ENCODE measurements at regions not wholly inside any gene's neighbourhood (a gene's known extent, or its start where the extent isn't known, plus 50 kb on each side); places are given as distances from the start of the nearest gene placed in this dataset.

DNA sequence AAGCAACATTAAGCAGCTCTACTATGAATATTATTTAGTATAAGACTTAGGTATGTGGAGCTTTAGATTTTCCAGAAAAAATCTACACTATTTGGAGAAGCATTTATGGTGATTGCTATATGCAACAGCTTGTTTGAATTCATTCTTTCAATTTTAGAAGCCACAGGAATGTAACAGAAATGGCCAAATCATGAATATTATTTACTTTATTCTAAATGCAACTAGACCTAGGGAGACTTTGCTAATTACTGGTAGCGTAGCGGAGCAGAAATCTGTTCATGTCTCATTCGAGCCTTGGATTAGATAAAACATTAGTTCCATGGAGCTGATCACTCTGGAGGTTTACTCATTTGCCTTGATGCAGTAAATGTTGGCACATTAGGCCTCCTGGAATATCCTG, 290.2 kb downstream of the ZNF608 start:
- ChIA-PET POLR2A (no interaction called here), CTCF (no interaction called here)
- Histone ChIP-seq H3K27me3 (ENCODE audit: control insufficient read depth, insufficient read depth, low read length) (peaks cover 3% of the 10 kb centered on the region; the same call in 1 of the 2 replicates), H3K36me3 (ENCODE audit: control insufficient read depth, insufficient read depth, low read length) (no peaks in the 10 kb centered on the region), H3K4me3 (ENCODE audit: low read depth, low read length) (no peak overlapping the region)
- DNase-seq (ENCODE audit: low read depth): no peak
- TF ChIP-seq, protein P1, sequence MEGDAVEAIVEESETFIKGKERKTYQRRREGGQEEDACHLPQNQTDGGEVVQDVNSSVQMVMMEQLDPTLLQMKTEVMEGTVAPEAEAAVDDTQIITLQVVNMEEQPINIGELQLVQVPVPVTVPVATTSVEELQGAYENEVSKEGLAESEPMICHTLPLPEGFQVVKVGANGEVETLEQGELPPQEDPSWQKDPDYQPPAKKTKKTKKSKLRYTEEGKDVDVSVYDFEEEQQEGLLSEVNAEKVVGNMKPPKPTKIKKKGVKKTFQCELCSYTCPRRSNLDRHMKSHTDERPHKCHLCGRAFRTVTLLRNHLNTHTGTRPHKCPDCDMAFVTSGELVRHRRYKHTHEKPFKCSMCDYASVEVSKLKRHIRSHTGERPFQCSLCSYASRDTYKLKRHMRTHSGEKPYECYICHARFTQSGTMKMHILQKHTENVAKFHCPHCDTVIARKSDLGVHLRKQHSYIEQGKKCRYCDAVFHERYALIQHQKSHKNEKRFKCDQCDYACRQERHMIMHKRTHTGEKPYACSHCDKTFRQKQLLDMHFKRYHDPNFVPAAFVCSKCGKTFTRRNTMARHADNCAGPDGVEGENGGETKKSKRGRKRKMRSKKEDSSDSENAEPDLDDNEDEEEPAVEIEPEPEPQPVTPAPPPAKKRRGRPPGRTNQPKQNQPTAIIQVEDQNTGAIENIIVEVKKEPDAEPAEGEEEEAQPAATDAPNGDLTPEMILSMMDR (IDR thresholded peaks at IDR 0.05; ENCODE audit: insufficient read depth, low read depth, low read length): no peak

DNA sequence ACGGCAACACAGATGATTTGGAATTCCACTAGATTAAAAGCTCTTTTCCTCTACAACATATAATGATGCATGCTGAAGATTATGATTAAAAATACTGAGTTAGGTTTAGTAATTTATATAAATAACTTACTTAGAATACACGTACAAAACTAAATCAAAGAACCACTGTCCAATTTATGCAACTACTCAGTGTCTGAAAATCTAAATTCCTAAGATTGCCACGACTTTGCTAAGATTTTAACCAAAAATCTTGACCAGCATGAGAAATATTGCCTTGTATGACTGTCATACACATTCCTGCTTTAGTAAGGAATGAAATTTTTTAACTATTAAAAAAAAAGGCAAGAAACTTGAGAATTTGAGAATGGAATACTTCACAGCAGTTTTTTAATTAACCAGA, 292.4 kb downstream of the ZNF608 start:
- DNase-seq (ENCODE audit: low read depth): no peak
- Histone ChIP-seq H3K36me3 (ENCODE audit: control insufficient read depth, insufficient read depth, low read length) (no peaks in the 10 kb centered on the region), H3K27me3 (ENCODE audit: control insufficient read depth, insufficient read depth, low read length) (peaks cover 1% of the 10 kb centered on the region; the same call in 1 of the 2 replicates), H3K4me3 (ENCODE audit: low read depth, low read length) (no peak overlapping the region)
- POLR2A ChIA-PET: no interaction called here
- TF ChIP-seq, protein P1 (IDR thresholded peaks at IDR 0.05; ENCODE audit: insufficient read depth, low read depth, low read length): no peak
- CTCF ChIA-PET: no interaction called here

DNA sequence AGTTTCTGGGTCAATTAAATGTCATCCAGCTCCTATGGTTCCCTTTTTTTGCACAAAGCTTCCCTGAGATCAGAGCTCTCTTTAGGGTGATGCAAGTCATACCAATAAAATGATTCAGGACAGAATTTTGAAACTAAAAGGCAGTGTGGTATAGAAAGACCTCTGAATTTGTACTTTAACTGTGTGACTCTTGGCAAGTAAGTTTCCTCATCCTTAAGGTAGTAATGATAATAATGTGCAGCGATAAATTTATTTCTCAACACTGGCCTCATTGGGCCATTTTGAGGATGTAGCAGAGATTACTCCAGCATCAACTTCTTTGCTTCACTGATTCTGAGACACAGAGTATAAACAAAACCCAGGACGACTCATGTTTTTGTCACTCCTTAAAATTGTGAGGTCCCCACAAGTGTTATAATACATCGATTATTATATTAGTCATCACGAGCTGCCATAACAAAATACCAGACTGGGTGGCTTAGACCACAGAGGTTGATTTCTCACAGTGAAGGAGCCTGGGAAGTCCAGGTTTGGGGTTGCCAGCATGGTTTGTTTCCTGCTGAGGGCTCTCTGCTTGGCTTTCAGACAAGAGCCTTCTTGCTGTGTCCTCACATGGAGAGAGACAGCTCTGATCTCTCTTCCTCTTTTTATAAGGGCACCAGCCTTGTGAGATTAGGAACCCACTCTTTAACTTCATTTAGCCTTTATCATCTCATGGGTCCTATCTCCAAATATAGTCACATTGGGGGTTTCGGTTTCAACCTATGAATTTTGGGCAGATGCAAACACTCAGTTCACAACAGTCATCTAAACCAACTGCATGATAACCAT, 293.0 kb downstream of the ZNF608 start:
- Histone ChIP-seq H3K4me3 (ENCODE audit: low read depth, low read length) (no peak overlapping the region), H3K36me3 (ENCODE audit: control insufficient read depth, insufficient read depth, low read length) (no peaks in the 10 kb centered on the region), H3K27me3 (ENCODE audit: control insufficient read depth, insufficient read depth, low read length) (peaks cover 1% of the 10 kb centered on the region; the same call in 1 of the 2 replicates)
- POLR2A ChIA-PET: no interaction called here
- CTCF ChIA-PET: no interaction called here
- TF ChIP-seq, protein P1 (IDR thresholded peaks at IDR 0.05; ENCODE audit: insufficient read depth, low read depth, low read length): no peak
- DNase-seq (ENCODE audit: low read depth): peak; percentile 10

DNA sequence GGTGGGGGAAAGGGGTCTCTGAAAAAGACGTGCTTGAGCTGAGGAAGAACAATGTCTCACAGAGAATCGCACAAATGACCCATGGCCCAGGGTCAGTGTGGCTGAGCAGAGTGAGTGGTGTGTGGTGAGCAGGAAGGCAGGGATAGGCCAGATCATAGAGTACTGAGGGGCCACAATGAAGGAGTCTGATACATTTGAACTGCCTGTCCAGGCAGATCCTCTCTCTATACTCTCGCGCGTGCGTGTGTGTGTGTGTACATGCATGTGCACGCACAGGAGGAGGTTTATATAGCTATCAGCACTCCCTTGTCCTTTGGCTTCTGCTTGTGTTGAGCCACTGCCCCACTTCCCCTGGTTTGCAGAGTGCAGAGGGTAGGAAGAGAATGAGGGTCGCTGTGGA, 294.0 kb downstream of the ZNF608 start:
- H3K4me3 ChIP-seq (ENCODE audit: low read depth, low read length): no peak overlapping the region
- peaks cover 1% of the 10 kb centered on the region; the same call in 1 of the 2 replicates for H3K27me3 ChIP-seq (ENCODE audit: control insufficient read depth, insufficient read depth, low read length)
- H3K36me3 ChIP-seq (ENCODE audit: control insufficient read depth, insufficient read depth, low read length): no peaks in the 10 kb centered on the region
- CTCF ChIA-PET: no interaction called here
- TF ChIP-seq, protein P1 (IDR thresholded peaks at IDR 0.05; ENCODE audit: insufficient read depth, low read depth, low read length): no peak
- no peak for DNase-seq (ENCODE audit: low read depth)
- POLR2A ChIA-PET: no interaction called here

DNA sequence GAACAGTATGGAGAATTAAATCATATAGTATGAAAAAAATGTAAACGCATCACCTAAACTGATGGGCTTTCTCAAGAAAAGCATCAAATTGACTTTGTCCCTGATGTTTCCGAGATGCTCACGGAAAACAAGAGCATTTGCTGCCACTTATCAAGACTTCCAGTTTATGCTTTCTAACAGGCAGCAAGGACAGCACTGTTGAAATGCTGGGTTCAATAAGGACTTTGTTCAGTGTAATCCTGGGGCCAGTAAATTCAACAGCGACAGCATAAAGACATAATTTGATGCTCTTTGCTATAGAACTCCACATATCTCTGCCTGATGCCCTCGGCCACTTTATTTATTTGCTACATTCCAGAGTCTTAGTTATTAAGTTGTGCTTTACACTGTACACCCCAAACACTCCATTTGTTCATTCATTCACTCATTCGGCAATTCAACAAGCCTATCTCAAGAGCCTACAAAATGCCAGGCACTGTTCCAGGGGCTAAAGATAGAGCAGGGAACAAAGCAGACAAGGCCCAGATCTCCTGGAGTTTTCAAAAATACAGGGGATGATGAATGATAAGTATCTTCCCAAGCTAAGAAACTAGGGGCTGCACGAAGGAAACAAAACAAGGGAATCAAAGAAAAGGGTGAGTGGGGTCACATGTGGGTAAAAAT, 294.6 kb downstream of the ZNF608 start:
- Histone ChIP-seq H3K27me3 (ENCODE audit: control insufficient read depth, insufficient read depth, low read length) (peaks cover 1% of the 10 kb centered on the region; the same call in 1 of the 2 replicates), H3K36me3 (ENCODE audit: control insufficient read depth, insufficient read depth, low read length) (no peaks in the 10 kb centered on the region), H3K4me3 (ENCODE audit: low read depth, low read length) (no peak overlapping the region)
- ChIA-PET CTCF (no interaction called here), POLR2A (no interaction called here)
- TF ChIP-seq, protein P1 (IDR thresholded peaks at IDR 0.05; ENCODE audit: insufficient read depth, low read depth, low read length): no peak
- no peak for DNase-seq (ENCODE audit: low read depth)
